Neural progenitor cell (in vitro differentiated cells): ENCODE measurements at regions not wholly inside any gene's neighbourhood (a gene's known extent, or its start where the extent isn't known, plus 50 kb on each side); places are given as distances from the start of the nearest gene placed in this dataset.

ENCODE experiments used
- DNase-seq: peaks from one replicate; pipeline ENCODE4 v3.0.0-alpha.2; 2016; ENCODE audit warnings: low spot score
- H2AFZ ChIP-seq: fragments of 200-600 bp; sonication (generic); replicated peaks from 2 replicates; pipeline ENCODE4 v1.6.1; 2016; ENCODE audit warnings: antibody characterized with exemption
- H3F3A ChIP-seq: fragments of 200-600 bp; sonication (generic); 2 replicates; pipeline ENCODE4 v1.6.1; 2016; ENCODE audit warnings: antibody characterized with exemption, low read depth
- H3K27ac ChIP-seq: fragments of 200-600 bp; sonication (generic); 2 replicates; pipeline ENCODE4 v1.5.1; 2016; ENCODE audit warnings: mild to moderate bottlenecking
- H3K27me3 ChIP-seq: fragments of 200-600 bp; sonication (generic); 2 replicates; pipeline ENCODE4 v1.6.1; 2016; ENCODE audit warnings: mild to moderate bottlenecking, moderate library complexity
- H3K36me3 ChIP-seq: fragments of 200-600 bp; sonication (generic); 2 replicates; pipeline ENCODE4 v1.5.1; 2016
- H3K4me1 ChIP-seq: fragments of 200-600 bp; sonication (generic); 2 replicates; pipeline ENCODE4 v1.6.1; 2016; ENCODE audit warnings: mixed run types
- H3K4me2 ChIP-seq: fragments of 200-600 bp; sonication (generic); 2 replicates; pipeline ENCODE4 v1.6.1; 2016
- H3K4me3 ChIP-seq: fragments of 200-600 bp; sonication (generic); 2 replicates; pipeline ENCODE4 v1.5.1; 2016
- H3K79me2 ChIP-seq: fragments of 200-600 bp; sonication (generic); 2 replicates; pipeline ENCODE4 v1.6.1; 2016; ENCODE audit warnings: low read depth
- H3K9ac ChIP-seq: fragments of 200-600 bp; sonication (generic); 2 replicates; pipeline ENCODE4 v1.6.1; 2016
- H3K9me3 ChIP-seq: fragments of 200-600 bp; sonication (generic); 2 replicates; pipeline ENCODE4 v1.5.1; 2016; ENCODE audit warnings: low read depth
- H4K20me1 ChIP-seq: fragments of 200-600 bp; sonication (generic); 2 replicates; pipeline ENCODE4 v1.6.1; 2016; ENCODE audit warnings: low read depth
- H3K27ac Mint-ChIP-seq: 3 replicates; pipeline ENCODE4 v1.8.0; 2021; ENCODE audit warnings: mixed read lengths
- H3K27me3 Mint-ChIP-seq: 2 replicates; pipeline ENCODE4 v1.8.0; 2022; ENCODE audit warnings: low read depth, mild to moderate bottlenecking, inconsistent platforms, moderate library complexity, mixed read lengths; ENCODE audit not compliant: insufficient read depth
- H3K36me3 Mint-ChIP-seq: 3 replicates; pipeline ENCODE4 v1.8.0; 2021; ENCODE audit warnings: mixed read lengths
- H3K4me1 Mint-ChIP-seq: 3 replicates; pipeline ENCODE4 v1.8.0; 2021; ENCODE audit warnings: mixed read lengths
- H3K4me3 Mint-ChIP-seq: 3 replicates; pipeline ENCODE4 v1.8.0; 2021; ENCODE audit warnings: mild to moderate bottlenecking, moderate library complexity, mixed read lengths
- H3K9me3 Mint-ChIP-seq: 3 replicates; pipeline ENCODE4 v1.8.0; 2020; ENCODE audit warnings: mixed read lengths
- EZH2 ChIP-seq: fragments of 200-600 bp; sonication (generic); IDR thresholded peaks from 2 replicates; pipeline ENCODE4 v1.6.1; 2017; ENCODE audit warnings: antibody characterized with exemption, mild to moderate bottlenecking, moderate library complexity
- EZH2phosphoT487 ChIP-seq: fragments of 200-600 bp; sonication (generic); IDR thresholded peaks from 2 replicates; pipeline ENCODE4 v1.6.1; 2017; ENCODE audit warnings: antibody characterized with exemption

DNA sequence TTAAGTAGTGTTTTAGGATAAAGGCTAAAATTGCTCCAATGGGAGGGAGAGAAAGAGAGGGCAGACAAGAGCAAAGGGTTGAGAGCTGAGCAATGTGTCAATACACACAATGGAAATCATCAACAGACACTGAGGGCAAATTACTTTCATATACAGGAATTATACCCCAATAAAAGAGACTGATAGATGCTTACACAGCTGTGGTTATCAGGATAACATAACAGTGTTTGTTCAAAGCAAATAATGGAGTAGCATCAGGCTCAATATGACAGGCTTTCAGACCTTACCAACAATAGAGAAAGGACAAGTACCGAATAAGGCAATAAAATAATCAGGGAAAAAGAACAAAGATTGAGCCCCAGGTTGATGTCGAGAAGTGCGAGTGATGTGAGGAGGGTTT lies 53.4 kb upstream of the DIO2 start:
- H3K36me3 ChIP-seq: no peaks in the 10 kb centered on the region
- no peak for DNase-seq
- Mint-ChIP-seq H3K4me1 (peaks cover 2% of the 10 kb centered on the region), H3K4me3 (no peak overlapping the region), H3K27me3 (peaks cover 1% of the 10 kb centered on the region), H3K9me3 (no peaks in the 10 kb centered on the region), H3K36me3 (no peaks in the 10 kb centered on the region), H3K27ac (no peak overlapping the region)
- no peak overlapping the region for H2AFZ ChIP-seq
- H3K4me2 ChIP-seq: no peak overlapping the region
- H3K9me3 ChIP-seq: no peaks in the 10 kb centered on the region
- no peaks in the 10 kb centered on the region for H3K4me1 ChIP-seq
- no peaks in the 10 kb centered on the region for H3K27me3 ChIP-seq
- no peak overlapping the region for H3K4me3 ChIP-seq
- TF ChIP-seq EZH2 (no peak), EZH2phosphoT487 (no peak)
- H4K20me1 ChIP-seq: no peaks in the 10 kb centered on the region
- H3F3A ChIP-seq: no peaks in the 10 kb centered on the region
- no peaks in the 10 kb centered on the region for H3K79me2 ChIP-seq
- no peak overlapping the region for H3K27ac ChIP-seq
- no peak overlapping the region for H3K9ac ChIP-seq
